GM12864 (cell line): ENCODE measurements at regions not wholly inside any gene's neighbourhood (a gene's known extent, or its start where the extent isn't known, plus 50 kb on each side); places are given as distances from the start of the nearest gene placed in this dataset.

Experiments
- DNase-seq: peaks from one replicate; pipeline ENCODE4 v3.0.0-alpha.2; 2011; ENCODE audit warnings: low read depth
- H3K4me3 ChIP-seq: 2 replicates; pipeline ENCODE4 v1.5.1; 2011; ENCODE audit warnings: mild to moderate bottlenecking, low read depth, low read length, control low read depth
- TF ChIP-seq, protein P1 (sequence below): IDR thresholded peaks from 2 replicates; pipeline ENCODE4 v1.5.1; 2011; ENCODE audit warnings: low read depth, mild to moderate bottlenecking, moderate library complexity, low read length, control low read depth, inconsistent platforms; ENCODE audit errors: missing control alignments

DNA sequence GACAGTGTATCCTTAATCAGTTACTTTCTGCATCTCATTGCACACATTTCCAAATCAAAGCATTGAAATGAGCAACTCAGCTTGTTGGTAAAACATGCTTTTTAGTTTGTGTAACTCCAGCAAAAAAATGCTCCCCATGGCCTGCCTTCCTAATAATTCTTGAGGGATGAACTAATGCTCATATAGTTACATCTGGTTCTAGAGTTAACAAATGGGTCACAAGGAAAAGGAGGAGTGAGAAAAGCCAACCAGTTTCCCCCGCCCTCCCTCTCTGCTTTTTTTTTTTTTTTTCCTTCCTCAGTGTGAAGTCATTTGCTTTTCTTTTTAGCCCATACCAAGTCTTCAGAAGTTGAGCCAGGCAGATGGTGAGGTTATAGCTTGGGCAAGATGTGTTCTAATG lies 231.7 kb downstream of the MTX2 start:
- TF ChIP-seq, protein P1, sequence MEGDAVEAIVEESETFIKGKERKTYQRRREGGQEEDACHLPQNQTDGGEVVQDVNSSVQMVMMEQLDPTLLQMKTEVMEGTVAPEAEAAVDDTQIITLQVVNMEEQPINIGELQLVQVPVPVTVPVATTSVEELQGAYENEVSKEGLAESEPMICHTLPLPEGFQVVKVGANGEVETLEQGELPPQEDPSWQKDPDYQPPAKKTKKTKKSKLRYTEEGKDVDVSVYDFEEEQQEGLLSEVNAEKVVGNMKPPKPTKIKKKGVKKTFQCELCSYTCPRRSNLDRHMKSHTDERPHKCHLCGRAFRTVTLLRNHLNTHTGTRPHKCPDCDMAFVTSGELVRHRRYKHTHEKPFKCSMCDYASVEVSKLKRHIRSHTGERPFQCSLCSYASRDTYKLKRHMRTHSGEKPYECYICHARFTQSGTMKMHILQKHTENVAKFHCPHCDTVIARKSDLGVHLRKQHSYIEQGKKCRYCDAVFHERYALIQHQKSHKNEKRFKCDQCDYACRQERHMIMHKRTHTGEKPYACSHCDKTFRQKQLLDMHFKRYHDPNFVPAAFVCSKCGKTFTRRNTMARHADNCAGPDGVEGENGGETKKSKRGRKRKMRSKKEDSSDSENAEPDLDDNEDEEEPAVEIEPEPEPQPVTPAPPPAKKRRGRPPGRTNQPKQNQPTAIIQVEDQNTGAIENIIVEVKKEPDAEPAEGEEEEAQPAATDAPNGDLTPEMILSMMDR = no peak
- H3K4me3 ChIP-seq = no peak overlapping the region

DNA sequence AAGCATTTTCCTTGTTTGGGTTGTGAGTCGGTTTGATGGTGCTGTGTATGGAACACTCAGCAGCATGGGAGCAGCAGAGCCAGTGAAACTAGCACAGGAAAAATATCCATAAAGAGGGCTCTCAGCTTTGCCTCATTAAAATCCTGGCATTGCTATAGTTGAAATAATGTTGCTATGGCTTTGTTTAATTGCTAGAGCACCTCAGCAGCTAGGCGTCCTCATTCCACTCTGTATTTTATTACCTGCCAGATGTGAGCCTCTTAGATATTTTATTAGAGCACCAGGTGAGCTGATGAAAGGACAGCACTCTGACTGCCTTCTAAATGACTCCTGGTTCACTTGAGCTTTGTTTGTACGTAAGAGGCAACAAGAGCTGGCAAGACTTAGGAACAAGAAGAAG lies 232.4 kb downstream of the MTX2 start:
- no peak for DNase-seq
- TF ChIP-seq, protein P1 = no peak
- no peak overlapping the region for H3K4me3 ChIP-seq

More for the DNA sequence above, 231.7 kb downstream of the MTX2 start:
- DNase-seq = no peak

DNA sequence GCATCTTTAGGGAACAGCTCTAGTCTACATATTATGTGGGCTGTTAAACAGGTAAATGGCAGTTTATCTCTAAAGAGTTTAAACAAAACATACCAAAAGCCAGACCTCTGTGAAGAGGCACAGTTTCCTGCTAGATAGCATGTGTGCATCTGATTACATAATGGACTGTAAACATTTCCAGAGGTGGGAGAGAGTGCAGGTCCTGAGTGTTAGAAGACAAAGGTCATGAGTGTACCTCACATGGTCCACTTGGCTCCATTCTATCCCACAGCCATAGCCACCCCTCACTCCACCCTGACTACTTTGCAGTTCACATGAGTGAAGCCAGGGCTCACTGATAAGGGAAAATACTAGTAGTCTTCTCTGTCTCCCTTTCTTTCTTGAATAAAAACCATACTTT lies 233.4 kb downstream of the MTX2 start:
- no peak overlapping the region for H3K4me3 ChIP-seq
- TF ChIP-seq, protein P1 = no peak
- no peak for DNase-seq

DNA sequence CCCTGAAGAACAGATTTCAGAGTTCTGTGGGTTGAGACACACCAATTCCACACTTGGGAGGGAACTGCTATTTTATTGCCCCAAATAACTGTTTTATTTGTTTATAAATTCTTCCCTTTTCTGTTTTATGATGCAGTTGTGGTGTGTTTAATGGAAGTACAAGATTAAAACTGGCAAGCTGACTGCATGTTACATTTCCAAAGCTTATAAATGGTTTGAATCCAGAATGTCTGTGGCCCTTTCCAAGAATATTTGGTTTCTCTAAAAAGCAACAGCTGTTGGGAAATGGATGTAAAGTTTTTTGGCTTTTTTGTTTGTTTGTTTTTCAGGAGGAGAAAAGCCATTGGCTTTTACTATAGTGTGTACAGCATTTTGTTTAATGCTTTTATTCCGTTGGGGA lies 234.5 kb downstream of the MTX2 start:
- no peak overlapping the region for H3K4me3 ChIP-seq
- no peak for DNase-seq
- TF ChIP-seq, protein P1 = no peak

DNA sequence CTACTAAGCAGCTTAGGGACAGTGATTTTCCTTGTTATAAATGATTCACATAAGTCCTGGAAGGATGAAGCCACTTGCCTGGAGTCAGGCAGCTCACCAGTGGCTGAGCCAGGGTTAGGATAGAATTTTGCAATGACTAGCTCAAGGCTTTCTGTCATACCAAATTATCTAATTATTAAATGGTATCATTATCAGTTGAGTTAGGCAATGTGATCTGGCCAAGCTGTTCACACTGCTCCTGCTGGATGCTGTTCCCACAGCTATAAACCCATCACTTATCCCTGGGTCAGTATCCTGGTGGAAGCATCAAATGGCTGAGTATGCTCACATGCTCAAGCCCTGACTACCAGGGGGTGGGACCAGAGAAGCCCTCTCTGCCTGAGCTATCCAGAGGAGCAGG lies 235.2 kb downstream of the MTX2 start:
- TF ChIP-seq, protein P1 = no peak
- no peak for DNase-seq

DNA sequence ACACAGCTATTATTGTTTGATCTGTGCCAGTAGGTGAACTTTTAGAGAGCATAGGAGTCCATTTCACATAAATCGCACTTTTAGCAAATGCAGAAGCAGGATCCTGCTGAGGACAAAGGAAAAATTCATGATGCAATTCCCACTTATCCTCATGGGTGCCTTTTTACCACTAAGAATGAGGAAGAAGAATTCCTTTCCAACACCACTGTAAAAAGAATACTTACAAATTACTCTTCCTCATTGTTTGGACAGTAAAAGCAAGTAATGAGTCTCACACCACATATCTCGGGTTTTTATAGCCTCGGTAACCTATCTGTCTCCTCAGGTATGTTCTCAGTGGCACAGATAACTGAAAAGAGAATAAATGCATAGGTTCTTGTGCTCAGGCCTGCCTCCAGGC lies 238.5 kb downstream of the MTX2 start:
- no peak overlapping the region for H3K4me3 ChIP-seq
- no peak for DNase-seq
- TF ChIP-seq, protein P1 = no peak

More for the DNA sequence above, 235.2 kb downstream of the MTX2 start:
- H3K4me3 ChIP-seq = no peak overlapping the region

DNA sequence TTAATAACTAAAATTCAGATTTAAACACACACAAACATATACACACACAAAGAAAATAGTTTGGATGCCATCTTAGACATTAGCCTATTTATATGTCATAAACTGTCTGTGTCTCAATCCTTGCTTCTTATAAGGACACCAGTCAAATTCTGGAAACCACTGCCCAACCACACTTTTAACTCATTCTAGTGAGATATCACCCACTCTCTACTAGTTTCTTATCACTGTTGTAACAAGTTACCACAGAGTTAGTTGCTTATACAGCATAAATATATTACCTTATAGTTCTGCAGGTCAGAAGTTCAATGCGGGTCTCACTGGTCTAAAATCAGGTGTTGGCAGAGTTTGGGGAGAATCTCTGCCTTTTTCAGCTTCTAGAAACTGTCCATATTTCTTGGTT lies 239.1 kb downstream of the MTX2 start:
- DNase-seq = no peak
- TF ChIP-seq, protein P1 = no peak
- no peak overlapping the region for H3K4me3 ChIP-seq
